Type B pancreatic cell (in vitro differentiated cells): ENCODE measurements at regions not wholly inside any gene's neighbourhood (a gene's known extent, or its start where the extent isn't known, plus 50 kb on each side); places are given as distances from the start of the nearest gene placed in this dataset.

Experiments used
- DNase-seq: peaks from one replicate; pipeline ENCODE4 v3.0.0; 2021; ENCODE audit warnings: mixed read lengths; ENCODE audit not compliant: unreplicated experiment; ENCODE audit errors: extremely low spot score
- H3K27ac Mint-ChIP-seq: 2 replicates; pipeline ENCODE4 v1.8.0; 2021; ENCODE audit warnings: mild to moderate bottlenecking, mixed read lengths
- H3K27me3 Mint-ChIP-seq: 2 replicates; pipeline ENCODE4 v1.8.0; 2021; ENCODE audit warnings: mixed read lengths
- H3K36me3 Mint-ChIP-seq: 2 replicates; pipeline ENCODE4 v1.8.0; 2021; ENCODE audit warnings: mixed read lengths
- H3K4me1 Mint-ChIP-seq: one replicate; pipeline ENCODE4 v1.8.0; 2021; ENCODE audit warnings: mixed read lengths; ENCODE audit not compliant: unreplicated experiment
- H3K4me3 Mint-ChIP-seq: 2 replicates; pipeline ENCODE4 v1.8.0; 2021; ENCODE audit warnings: mild to moderate bottlenecking, mixed read lengths
- H3K9me3 Mint-ChIP-seq: 2 replicates; pipeline ENCODE4 v1.8.0; 2021; ENCODE audit warnings: mixed read lengths
- CTCF ChIP-seq: fragments of 200-600 bp; sonication (generic); conservative IDR thresholded peaks from 2 replicates; pipeline ENCODE4 v1.5.0; 2021; ENCODE audit warnings: antibody characterized with exemption, mild to moderate bottlenecking

GRCh38 chr7:116316838-116317628, 106.7 kb downstream of the TES start:
- H3K27ac Mint-ChIP-seq, result no peak overlapping the region
- H3K9me3 Mint-ChIP-seq, result no peaks in the 10 kb centered on the region
- H3K4me1 Mint-ChIP-seq, result peaks cover 4% of the 10 kb centered on the region
- DNase-seq, result no peak
- H3K27me3 Mint-ChIP-seq, result peaks cover 7% of the 10 kb centered on the region
- no peaks in the 10 kb centered on the region for H3K36me3 Mint-ChIP-seq
- no peak overlapping the region for H3K4me3 Mint-ChIP-seq
- TF ChIP-seq CTCF, result no peak

- peaks cover 2% of the 10 kb centered on the region for H3K27me3 Mint-ChIP-seq
- no peaks in the 10 kb centered on the region for H3K36me3 Mint-ChIP-seq
- no peak for DNase-seq
- no peak overlapping the region for H3K27ac Mint-ChIP-seq
- H3K4me3 Mint-ChIP-seq, result no peak overlapping the region
- peaks cover 4% of the 10 kb centered on the region for H3K4me1 Mint-ChIP-seq
- TF ChIP-seq CTCF, result no peak
- H3K9me3 Mint-ChIP-seq, result peaks cover 4% of the 10 kb centered on the region
These were observed 107.6 kb downstream of the TES start for GRCh38 chr7:116317907-116318306.

GRCh38 chr7:116322541-116322940, 112.2 kb downstream of the TES start:
- TF ChIP-seq CTCF, result no peak
- Mint-ChIP-seq H3K27ac (no peak overlapping the region), H3K4me3 (no peak overlapping the region), H3K27me3 (peaks cover 3% of the 10 kb centered on the region), H3K36me3 (no peaks in the 10 kb centered on the region), H3K9me3 (peaks cover 8% of the 10 kb centered on the region), H3K4me1 (peaks cover 5% of the 10 kb centered on the region)
- no peak for DNase-seq

GRCh38 chr7:116324582-116324981, 114.2 kb downstream of the TES start:
- peaks cover 8% of the 10 kb centered on the region for H3K9me3 Mint-ChIP-seq
- peaks cover 5% of the 10 kb centered on the region for H3K4me1 Mint-ChIP-seq
- H3K27ac Mint-ChIP-seq, result no peak overlapping the region
- no peak for TF ChIP-seq CTCF
- no peaks in the 10 kb centered on the region for H3K36me3 Mint-ChIP-seq
- peaks cover 3% of the 10 kb centered on the region for H3K27me3 Mint-ChIP-seq
- H3K4me3 Mint-ChIP-seq, result no peak overlapping the region
- no peak for DNase-seq

- no peak for TF ChIP-seq CTCF
- DNase-seq, result no peak
- Mint-ChIP-seq H3K36me3 (no peaks in the 10 kb centered on the region), H3K27ac (no peak overlapping the region), H3K4me1 (peaks cover 5% of the 10 kb centered on the region), H3K9me3 (peaks cover 8% of the 10 kb centered on the region), H3K4me3 (no peak overlapping the region), H3K27me3 (peaks cover 3% of the 10 kb centered on the region)
These were observed 115.2 kb downstream of the TES start for GRCh38 chr7:116325517-116325916.
